Activated CD4-positive, CD25-positive, alpha-beta regulatory T cell treated with anti-CD3 and anti-CD28 coated beads, Interleukin-2, amount 50 U/mL, for 24 hours (primary cell): ENCODE measurements at regions not wholly inside any gene's neighbourhood (a gene's known extent, or its start where the extent isn't known, plus 50 kb on each side); places are given as distances from the start of the nearest gene placed in this dataset.
A peak's percentile ranks its signal among the peaks of the same experiment; 100 is the strongest.
"Not testable (repeated sequence)": the region's sequence is repeated elsewhere in the genome, so short reads cannot be mapped to it uniquely, and the experiment has no call there.

Experiments used
- ATAC-seq, 2 donors: fragments of 150-1000 bp; cut with Tn5 transposase; one replicate each; pipeline ENCODE4 v1.10.0; 2021; ENCODE audit warnings: mild to moderate bottlenecking in 1 of 2, moderate library complexity in 1 of 2

- no peak for ATAC-seq
These were observed 52.5 kb downstream of the RHOB start for GRCh38 chr2:20499387-20499786.

GRCh38 chr2:20501974-20502373 is 55.1 kb downstream of the RHOB start:
- ATAC-seq, result no peak

DNA sequence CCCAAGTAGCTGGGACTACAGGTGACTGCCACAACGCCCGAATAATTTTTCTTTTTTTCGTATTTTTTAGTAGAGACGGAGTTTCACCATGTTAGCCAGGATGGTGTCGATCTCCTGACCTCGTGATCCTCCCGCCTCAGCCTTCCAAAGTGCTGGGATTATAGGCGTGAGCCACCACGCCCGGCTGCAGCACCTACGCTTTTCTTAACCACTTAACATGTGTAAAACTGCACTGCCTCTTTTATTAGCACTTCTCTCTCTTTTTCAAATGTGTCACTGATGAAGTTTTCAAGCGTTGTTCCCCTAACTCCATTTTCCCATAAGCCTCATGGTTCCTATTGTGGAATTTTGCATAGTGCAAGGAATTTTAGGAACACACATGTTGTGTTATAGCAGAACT is 55.6 kb downstream of the RHOB start:
- ATAC-seq, result not testable (repeated sequence)

DNA sequence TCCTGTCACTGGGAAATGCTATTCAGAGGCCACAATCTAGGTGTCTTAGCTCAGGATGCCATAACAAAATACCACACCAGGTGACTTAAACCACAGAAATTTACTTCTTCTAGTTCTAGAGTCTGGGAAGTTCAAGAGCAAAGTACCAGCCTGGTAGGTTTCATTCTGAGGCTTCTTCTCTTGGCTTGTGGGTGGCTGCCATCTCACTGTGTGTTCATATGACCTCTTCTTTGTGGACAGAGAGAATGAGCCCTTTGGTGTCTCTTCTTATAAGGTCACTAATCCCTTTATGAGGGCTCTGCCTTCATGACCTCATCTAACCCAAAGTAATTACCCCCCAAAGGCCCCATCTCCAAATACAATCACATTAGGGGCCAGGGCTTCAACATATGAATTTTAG is 57.3 kb downstream of the RHOB start:
- no peak for ATAC-seq

DNA sequence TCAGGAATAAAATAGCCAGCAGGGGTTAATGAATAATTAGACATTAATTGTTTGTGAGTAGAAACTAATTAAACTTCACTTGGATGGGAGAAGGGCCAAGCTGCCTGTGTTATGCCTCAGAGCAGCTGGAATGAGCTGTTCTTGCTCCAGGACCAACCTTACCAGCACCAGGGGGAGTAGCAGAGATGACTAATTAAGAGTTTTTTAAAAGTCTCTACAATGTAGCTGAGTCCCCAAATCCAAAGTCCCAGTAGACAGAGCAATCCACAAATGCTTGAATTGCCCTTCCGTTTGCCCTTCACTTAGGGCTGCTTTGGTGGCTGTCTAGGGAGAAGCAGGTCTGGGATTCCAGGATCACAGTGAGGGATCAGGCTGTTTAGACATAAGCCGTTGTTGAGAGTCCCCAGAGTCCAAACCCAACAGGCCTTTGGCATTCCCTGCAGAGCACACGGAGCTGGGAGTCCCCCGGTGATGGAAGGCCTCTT is 59.4 kb downstream of the RHOB start:
- no peak for ATAC-seq

- peak; percentile 75 to 84 for ATAC-seq
These were observed 60.4 kb downstream of the RHOB start for GRCh38 chr2:20507166-20507692.

DNA sequence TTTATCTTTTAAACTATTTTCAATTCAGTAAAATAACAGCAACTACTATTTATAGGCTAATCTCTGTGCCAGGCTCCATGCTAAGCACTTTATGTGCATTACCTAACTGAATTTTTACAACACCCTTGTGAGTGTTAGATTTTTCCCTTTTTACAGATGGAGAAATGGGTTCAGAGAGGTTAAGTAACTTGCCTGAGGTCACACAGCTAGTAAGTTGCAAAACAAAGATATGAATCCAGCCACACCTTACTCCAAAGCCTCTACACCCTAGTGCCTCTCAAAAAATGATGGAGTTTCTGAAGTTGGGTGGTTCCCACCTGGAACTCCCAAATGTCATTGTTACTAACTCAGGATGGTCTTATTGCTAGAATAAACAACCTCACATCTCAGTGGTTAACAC is 60.8 kb downstream of the RHOB start:
- ATAC-seq, result no peak

DNA sequence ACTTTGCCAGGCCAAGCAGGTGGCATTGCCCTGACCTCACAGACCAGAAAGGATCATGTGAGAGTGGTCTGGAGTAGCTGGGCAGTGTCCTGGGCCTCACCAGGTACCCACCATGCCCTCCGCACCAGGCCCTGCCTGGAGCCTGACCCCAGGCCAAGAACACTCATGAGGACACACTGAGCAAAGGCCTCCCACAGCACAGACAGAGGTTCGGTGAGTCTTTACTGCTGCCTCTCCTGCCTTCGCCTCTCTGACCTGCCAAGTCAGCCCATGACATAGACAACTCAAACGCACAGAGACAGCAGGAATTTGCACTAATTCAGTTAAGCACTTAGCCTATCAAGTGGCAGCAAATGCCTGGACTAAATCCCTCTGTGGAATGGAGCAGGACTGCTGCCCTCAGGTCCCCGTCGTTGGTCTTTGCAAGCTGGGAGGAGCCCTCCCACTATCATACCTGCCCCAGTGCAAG is 62.5 kb downstream of the RHOB start:
- no peak for ATAC-seq

DNA sequence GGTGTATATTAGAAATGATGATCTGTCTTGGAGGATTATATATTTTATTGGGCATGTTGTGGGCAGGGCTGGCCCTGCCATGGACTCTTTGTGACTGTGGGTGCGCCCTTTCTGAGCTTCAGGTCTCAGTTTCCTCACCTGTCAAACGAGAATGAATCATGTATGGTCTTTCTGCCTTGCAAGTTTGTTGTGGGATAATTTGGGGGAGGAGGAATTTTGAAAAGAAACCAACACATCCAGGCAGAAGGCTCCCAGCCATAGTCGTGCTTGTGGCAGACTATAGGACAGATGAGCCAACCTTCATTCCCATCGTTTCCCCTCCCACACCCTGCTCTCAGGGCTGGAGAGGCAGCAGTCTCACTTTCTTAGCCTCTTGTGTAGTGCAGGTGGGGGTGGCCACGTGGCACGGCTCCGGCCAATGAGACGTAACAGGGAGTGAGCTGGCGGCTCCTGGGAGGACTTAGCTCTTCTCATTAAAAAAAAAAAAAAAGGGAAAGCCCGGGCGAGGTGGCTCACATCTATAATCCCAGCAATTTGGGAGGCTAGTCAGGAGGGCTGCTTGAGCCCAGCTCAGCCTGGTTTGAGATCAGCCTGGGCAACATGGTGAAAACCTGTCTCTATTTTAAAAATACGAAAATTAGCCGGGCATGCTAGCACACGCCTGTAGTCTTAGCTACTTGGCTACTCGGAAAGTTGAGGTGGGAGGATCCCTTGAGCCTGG is 63.1 kb downstream of the RHOB start:
- no peak for ATAC-seq

- no peak for ATAC-seq
These were observed 64.3 kb downstream of the RHOB start for GRCh38 chr2:20511130-20511529.

DNA sequence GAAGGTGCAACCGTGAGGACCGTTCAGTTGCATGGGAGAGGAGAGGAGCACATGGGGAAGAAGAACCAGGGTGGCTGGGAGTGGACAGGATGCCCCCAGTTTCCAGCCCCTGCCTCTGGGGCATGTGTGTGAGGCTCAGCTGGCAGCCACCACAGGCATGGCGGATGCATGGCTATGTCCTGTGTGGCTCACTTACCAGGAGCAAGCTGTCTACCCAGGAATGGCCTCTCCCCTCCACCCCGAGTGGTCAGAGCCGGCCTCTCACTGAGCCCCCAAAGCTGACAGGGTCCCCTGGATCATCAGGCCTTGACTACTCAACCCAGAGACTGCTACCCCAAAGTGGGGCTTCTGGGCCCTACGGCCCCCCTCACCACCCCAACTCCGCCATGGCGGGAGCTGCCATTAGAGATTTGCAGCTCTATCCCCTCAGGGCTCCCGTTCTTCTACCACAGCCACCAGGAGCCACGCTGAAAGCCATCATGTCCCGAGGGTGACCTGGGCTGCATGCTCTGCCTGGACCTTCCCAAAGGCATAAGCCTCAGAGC is 65.3 kb downstream of the RHOB start:
- no peak for ATAC-seq

DNA sequence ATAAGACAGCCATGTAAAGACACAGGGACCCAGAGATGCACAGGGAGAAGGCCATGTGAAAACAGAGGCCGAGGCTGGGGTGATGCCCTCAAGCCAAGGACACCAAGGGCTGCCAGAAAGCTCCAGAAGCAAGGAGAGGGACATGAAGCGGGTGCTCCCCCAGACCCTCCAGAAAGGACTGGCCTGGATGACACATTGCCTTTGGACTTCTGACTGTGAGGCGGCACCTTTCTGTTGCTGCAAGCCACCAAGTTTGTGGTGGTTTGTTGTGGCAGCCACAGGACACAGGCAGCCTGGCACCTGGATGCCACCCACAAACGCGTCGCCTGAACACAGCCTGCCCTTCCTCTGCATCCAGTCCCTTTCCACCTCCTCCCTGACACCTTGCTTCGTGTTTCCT is 67.1 kb downstream of the RHOB start:
- no peak for ATAC-seq

DNA sequence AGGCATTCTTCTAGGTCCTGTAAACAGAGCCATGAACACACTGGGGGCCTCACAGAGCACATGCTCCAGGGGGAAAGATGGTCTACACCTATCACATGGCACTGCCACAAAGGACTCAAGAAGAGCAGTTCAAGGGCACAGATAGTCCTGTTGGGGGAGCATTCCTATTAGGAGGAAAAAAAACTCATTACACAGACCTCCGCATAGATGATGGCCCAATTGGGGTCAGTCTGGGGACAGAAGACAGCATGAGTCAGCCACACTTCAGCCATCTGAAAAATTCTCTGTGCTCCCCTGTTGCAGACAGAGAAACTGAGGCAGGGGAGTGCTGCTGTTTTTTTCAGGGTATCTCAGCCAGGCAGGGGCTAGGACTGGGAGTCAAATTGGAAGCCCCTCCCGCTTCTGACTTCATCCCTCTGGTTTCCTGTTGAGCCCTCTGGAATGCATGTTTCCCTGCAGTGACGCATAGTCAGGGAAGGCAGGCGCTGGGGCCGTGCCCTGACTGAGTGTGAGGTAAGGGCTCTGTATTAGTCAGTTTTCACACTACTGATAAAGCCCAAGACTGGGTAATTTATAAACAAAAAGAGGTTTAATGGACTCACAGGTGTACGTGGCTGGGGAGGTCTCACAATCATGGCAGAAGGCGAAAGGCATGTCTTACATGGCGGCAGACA is 67.9 kb downstream of the RHOB start:
- no peak for ATAC-seq

GRCh38 chr2:20515290-20516220 is 68.7 kb downstream of the RHOB start:
- no peak for ATAC-seq

- no peak for ATAC-seq
These were observed 69.4 kb downstream of the RHOB start for GRCh38 chr2:20516291-20516645.

DNA sequence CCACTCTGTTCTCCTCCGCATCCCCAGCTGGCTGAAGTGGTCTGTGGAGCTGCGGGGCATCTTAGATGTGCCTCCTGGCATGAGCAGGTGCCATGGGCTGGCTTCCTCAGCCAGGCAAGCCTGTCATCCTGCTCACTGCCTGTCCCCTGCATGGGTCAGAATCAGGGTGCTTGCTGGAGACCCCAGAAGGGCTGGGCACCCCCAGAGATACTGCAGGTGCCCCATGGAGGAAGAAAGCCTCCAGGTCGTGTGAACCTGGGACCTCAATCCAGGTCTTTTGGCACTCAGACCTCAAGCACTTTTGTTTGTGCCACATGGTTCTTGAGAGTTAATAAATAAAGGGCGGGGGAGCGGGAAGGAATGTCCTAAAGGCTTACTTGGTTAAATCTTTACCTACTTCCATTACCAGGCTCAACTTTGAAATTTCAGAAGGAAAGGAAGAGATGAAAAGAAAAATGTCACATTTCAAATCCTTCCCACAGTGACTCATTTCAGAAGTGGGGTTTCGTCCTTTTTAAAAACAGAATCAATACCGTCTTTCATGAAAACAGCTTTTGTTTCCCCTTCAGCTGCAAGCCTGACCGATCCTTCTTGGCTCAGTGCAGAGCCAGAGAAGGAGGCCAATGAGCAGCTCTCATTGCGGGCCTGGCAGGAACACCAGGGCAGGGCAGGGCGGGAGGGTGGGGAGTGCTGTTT is 69.9 kb downstream of the RHOB start:
- ATAC-seq, result no peak

- no peak for ATAC-seq
These were observed 72.4 kb downstream of the RHOB start for GRCh38 chr2:20519309-20519708.

GRCh38 chr2:20520128-20520527 is 73.3 kb downstream of the RHOB start:
- no peak for ATAC-seq

DNA sequence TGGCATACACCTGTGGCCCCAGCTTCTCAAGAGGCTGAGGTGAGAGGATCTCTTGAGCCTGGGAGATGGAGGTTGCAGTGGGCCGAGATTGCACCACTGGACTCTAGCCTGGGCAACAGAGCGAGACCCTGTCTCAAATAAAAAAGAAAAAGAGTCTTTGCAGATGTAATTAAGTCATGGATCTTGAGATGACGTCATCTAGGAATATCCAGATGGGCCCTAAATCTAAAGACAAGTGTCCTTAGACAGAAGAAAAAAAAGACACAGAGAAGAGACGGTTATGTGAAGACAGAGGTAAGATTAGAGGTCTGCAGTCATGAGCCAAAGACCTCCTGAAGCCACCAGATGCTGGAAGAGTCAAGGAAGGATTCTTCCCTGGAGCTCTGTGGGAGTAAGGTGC is 74.3 kb downstream of the RHOB start:
- no peak for ATAC-seq

DNA sequence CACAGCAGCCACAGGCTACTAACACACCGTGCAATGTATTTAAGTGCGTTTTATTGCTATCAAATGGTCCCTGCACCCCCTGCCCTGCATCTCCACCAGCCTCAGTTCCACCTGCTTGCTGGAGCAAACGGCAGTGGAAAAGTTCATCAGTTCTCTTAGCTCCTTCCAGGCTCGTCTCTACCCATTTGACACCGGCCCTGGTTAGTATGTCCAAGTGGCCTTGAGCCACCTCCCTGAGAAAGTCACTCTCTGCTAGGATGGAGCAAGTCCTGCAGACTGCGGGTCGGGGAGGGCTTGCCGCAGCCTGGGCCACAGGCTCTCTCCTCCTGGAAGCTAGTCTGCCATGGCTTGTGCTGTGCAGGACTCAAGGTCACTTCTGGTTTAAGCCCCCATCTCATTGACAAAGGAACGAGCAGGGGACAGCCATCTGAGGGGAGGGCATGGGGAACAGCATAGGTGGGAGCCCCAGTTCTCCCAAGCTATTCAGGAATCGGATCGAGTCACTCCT is 74.9 kb downstream of the RHOB start:
- ATAC-seq, result no peak

DNA sequence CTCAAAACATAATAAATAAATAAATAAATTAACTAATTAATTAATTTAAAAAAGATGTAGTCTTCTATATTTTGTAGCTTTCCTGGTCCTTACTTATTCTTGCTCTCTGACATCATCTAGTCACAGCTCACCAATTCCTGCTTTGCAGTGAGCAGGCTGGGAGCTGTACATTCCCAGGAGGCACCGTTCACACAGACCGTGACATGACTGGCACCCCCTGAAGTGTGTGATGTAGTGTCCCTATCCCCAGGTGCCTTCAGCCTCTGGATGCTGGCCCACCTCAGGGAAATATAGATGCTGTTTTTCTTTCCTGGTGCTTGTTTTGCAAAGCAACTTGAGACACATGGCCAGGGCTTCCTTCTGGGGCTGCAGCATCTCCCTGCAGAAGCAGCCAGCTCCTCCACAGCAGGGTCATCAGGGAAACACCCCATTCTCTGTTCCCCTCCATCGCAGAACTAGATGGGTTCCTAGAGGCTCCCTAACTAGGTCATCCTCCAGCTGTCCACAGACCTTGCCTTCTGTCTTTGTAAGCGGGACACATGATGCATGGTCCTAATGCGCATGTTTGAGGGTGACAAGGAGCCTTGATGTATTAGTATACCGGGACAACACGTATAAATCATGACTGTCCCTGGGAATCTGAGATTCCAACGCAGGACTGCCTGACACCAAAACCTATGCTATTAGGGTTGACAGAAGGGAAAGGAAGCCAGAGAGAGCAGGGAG is 76.4 kb downstream of the RHOB start:
- ATAC-seq, result no peak
